CD1c-positive myeloid dendritic cell (primary cell): ENCODE measurements at regions not wholly inside any gene's neighbourhood (a gene's known extent, or its start where the extent isn't known, plus 50 kb on each side); places are given as distances from the start of the nearest gene placed in this dataset.

ENCODE experiments used
- DNase-seq: peaks from one replicate; pipeline ENCODE4 v3.0.0-alpha.2; 2016; ENCODE audit errors: extremely low spot score

DNA sequence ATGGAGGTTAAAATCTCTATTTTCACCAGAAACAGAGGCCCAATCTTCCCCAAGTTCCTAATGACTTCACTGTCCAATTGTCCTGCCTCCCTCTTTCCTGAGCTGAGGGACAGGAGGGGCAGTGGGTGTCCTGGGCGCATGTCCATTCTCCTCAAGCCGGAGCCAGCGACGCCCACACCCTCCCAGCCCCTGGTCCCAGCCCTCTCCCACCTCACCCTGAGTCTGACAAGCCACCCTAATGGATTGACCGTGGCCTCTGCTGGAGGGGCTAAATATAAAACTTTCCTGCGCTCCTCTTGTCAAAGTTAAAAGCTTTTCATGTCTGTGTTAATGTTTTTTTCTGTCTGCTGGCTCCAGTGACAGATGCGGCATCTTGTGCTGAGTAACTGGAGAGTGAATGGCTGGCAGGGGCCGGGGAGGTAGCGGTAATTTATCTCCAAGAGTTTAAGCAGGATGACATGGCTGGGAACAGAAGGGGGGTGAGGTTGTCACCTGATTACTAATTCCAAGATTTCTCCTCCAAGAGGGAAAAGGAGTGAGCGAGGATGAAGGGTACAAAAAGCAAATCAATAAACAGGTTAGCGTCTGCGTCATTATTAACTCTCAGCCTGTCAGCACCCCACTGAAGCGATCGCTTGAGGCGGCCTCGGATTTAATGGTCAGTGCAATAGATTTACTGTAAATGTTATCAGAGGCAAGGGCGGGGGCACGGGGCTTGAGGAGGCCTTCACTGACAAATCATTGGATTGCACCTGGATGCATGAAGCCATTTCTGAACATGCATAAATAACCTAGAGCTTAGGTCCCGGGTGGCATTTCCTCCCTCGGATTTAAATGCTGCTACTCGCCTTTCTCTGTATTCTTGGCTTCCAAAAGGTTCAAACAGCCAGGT, 118.1 kb upstream of the MAFB start:
- DNase-seq = no peak

DNA sequence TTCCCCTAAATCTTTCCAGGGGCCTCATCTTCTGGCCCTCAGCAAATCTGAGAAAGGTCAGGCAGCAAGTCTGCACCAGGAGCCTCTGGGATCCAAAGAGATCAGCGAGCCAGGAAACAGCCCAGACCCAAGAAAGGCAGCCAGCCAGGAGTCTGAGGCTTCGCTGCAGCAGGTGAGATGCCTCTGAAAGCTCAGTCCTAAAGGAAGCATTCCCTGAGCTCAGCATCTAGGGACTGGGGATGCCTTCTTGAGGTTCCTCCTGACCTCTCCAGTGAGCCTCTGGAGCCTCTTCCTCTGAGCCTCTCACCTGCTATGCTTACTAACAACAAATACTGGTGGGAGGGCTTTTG, 118.8 kb upstream of the MAFB start:
- DNase-seq = no peak

DNA sequence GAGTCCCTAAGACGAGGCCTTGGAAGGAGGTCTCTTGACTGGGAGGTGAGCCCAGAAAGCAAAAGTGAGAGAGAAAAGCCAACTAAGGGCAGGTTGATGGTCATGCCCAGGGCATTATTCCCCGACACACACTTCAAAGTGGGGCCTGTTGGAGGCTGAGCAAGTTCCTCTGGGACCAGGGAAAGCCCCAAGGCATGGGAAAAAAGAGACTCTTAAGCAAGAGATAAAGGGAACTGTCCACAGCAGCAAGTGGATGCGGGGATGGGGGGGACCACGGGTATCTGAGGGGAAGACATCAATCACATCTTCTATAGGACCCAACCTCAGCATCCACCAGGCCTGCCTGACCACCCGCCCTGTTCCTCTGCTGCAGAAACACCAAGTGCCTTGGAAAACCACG, 119.9 kb upstream of the MAFB start:
- no peak for DNase-seq

DNA sequence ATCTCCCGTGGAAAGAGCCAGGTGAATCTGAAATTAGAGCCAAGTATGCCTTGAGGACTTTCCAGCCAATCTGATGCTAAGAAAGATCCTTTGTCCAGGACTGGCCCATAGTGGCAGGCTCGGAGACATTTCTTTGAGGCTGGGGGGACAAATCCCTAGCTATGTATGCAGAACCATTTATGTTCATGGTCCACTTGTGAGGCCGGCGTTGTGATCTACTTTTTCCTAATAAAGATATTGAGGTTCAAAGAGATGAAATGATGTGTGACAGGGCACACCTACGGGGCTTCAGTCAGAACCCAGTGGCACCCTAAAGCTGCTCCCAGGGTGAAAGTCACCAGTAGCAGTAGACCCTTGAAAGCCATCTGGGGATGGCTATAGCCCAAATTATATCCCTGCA, 120.3 kb upstream of the MAFB start:
- DNase-seq = no peak

DNA sequence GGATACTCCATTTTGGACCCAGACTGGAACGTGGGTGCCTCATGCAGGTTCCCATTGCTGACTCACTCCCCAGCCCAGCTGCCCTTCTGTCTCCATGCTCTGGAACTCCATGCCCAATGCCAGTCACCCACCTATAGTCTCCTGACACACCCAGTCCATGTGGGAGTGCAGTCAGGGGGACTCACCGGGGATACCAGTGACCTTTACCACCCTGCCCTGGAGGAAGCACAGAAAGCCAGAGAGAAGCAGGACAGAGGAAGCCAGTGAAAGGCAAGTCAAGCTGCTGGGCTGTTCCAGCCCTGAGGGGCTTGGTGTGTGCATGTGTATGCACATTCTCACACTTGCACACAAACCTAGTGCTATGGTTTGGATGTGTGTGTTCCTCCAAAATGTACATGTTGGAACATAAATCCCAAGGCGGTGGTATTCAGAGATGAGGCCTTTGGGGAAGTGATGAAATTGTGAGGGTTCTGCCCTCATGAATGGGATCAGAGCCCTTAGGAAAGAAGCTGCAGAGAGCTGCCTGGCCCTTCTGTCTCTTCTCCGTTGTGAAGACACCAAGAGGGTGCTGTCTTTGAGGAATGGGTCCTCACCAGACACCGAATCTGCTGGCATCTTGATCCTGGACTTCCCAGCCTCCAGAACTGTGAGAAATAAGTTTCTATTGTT, 121.4 kb upstream of the MAFB start:
- DNase-seq = peak; percentile 29

DNA sequence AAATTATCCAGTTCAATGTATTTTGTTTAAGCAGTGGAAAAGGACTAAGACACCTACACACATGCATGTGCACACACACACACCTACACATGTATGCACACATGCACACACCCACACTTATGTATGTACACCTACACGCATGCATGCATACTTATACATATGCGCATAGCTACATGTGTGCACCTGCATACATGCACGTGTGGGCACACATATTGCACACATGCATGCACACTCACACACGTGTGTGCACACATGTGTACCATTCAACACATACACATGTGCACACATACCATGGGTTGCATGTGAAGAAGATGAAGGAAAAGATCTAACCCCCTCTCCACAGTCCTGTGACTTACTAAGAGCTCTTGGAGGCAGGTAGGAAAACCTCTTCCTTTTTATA, 122.0 kb upstream of the MAFB start:
- no peak for DNase-seq

DNA sequence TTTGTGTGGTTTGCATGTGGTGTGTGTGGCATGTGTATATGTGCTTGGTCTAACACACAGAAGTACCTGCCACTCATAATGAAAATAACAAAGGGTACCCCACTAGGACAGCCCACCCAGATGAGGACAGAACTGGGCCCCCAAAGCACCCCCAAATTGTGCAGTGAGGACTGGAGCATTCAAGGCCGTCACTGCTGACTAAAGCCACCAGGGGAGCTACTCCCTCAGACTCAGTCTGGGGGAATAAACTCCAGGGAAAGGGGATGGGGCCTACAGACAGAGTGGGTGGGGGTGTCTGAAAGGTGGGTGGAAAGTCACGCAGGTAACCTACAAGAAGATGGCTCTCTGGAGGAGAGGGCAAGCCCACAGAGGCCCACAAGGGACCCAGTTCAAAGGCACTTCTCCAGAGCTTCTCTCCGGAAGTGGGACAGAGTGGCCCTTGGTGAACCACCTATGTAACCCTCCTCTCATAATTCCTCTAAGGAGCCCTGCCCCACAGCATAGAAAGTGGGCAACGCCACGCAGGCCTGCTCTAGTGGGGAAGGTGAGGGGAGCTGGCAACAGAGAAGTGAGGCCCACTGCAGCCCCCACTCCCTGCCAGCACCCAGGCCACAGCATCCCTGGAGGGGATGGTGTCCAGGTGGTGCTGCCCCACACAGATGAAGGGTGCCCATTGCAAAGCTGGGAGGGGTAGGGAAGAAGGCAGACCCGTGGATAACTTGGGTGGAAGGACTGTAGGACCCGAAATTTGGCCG, 122.8 kb upstream of the MAFB start:
- no peak for DNase-seq

DNA sequence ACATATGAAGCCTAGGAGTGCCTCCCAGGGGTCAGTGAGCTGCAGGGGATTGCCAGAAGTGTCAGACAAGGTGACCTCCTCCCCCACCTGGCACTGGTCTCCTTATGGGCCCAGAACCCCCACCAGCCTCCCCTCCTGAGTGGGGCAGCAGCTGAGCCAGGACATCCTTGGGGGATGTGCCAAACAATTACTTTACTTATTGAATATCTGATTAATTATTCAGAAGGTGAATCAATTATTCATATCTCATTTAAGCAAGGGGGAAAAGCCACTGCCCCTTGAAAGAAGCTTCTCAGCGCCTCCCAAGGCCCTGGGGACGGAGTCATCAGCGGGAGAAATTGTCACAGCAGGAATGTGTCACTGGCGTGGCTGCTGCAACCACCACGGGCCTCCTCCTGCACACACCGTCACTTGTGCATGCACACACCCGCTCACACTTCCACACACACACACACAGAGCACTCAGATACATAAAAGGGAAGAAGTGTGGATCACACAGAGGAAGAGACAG, 123.4 kb upstream of the MAFB start:
- no peak for DNase-seq

DNA sequence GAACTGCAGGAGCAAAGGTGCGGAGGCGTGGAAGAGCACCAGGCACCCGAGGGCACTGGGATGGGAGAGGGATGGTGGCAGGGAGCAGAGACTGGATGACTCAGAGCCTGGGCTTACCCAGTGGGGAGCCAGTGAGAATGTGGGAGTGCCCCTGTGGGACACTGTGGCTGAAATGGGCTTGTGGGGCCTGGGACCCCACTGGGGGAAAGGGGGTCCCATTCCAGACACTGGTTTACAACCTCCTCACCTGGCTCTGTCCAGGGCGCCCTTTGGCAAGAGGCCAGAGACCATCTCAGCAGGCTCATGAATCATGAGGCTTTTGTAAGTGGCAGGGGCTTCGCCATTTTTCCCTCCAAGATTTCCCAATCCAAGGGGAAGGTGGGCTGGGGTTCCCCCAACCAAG, 124.0 kb upstream of the MAFB start:
- no peak for DNase-seq

DNA sequence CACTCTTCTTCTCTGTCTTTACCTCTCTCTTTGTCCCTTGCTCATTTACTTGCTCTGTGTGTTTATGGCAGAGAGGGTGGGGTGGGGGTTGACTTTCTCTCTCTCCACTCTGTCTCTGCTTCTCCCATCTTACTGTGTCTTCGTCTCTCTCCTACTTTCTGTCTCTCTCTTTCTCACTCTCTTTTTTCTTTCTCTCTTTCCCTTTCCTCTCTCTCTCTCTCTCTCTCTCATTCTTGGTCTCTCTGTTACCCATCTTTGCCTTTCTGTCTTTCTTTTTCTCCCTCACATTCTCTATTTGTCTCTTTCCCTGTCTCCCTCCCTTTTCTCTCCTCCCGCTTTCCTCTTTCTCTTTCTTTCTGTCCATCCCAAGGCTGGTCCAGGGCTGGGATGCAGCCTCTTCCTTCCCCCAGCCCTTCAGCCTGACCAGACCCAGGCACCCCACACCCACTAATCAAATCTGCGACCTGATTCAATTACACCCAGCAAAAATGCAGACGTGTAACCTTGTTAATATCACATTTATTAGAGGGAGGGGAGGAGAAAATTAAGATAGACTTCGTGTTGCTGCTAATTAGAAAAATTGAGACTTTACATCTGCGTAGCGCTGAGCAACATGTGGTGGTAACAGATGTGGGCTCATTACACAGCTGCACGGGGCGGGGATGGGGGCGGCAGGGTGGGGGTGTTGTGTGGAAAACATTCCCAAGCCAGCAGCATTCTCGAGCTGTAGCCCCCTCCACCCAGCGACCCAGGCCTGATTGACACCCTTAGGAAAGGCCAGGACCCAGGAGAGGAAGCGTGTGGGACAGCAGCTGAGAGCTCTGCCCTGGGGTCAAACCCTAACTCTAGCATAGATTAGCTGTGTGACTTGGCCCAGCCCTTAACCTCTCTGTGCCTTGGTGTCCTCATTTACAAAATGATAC, 124.9 kb upstream of the MAFB start:
- DNase-seq = no peak

DNA sequence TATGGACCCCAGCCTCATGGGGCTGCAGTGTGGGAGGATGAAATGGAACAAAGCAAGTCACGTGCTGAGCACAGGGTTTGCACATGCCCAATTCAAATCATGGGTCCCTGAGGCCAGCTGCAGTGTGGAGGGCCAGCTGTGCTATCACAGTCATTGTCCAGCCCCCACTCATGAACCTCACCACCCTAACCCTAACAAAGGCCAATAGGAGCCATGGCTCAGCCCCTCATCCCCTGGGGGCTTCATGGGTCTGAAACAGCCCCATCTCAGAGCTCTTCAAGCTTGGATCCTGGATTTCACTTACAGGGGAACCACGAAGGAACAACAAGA, 125.6 kb upstream of the MAFB start:
- DNase-seq = no peak

DNA sequence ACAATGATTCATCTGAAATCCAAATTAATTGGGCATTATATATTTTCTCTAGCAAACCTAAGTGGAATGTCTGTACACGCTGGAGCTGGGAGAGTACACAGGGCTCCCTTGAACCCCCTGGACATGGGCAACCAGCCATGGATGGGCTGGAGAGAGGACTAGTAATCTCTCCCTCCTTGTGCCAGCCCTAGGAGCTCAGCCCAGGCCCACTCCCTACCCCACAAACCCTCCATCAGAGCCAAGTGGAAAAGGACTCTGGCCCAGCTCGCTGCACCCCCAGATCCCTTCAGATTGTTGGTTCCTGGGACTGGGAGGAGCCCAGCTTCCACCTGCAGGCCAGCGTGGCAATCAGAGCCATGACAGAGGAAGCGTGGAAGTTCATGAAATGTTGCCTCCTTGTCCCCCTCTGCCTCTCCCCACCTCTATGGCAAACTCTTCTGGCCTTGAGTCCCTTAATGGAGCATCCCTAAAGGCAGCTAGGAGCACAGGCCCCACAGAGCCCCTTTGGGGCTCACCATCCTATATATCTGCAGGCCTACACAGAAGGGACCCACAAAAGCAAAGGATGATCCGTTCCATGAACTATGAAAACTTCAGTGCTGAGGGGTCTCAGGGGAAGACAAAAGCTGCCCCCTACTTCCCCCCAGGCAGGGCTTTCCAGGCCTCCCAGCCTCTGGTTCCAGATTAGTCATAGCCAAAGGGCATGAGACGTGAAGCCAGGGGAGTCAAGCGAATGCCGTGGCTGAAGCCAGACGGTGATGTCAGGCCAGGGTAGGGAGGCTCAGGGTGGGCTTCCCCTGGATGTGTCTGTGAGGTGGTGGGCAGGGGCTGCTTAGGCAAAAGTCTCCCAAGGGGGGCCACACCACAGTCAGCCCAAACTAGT, 126.4 kb upstream of the MAFB start:
- no peak for DNase-seq

DNA sequence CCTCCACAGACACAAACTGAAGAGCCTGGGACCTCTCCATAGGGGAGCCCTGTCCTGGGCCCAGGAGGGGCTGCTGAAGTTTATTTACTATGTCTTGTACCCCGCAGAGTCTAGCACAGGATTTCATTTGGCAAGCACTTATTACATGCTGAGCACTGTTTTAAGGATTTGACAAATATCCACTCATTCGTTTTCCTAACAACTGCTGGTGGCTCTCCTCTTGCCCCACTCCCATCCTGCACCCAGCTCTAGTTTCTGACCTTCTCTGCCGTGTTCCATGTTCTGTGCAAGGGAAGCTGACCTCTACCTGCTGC, 127.0 kb upstream of the MAFB start:
- DNase-seq = no peak

DNA sequence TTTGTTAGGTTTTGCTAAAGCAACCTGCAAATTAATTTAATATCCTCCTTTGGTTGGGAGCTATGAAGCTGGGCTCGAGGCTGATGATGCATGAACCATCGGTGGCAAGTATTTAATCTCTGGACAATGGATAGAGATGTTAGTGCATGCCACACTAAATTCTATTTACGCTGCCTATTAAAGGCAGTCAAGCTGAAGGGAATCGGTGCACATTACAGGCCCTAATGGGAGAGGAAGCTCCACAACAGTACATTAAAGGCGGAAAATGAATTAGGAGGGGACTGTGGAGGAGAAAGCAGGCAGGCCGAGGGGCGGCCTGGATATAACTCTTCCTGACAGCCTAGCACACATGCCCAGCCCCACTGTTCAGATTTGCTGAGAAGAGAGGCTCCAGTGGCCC, 132.4 kb upstream of the MAFB start:
- DNase-seq = no peak

DNA sequence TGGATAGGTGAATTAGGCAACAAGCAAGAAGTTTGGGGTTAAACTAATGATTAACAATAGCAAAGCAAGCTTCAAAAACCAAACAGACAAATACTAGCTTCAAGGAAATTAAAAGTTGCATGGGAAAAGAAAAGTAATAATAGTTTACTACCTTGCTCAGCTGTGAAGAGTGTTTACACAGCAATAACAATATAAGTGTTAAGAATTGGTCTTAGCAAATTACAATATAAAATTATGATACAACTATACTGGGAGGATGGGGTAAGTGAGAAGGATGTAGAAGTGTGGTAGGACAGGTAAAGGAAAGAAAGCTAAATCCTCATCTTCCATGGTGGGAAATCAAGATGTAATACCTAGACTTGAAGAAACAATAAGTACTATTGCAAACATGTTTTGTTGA, 137.7 kb upstream of the MAFB start:
- no peak for DNase-seq

DNA sequence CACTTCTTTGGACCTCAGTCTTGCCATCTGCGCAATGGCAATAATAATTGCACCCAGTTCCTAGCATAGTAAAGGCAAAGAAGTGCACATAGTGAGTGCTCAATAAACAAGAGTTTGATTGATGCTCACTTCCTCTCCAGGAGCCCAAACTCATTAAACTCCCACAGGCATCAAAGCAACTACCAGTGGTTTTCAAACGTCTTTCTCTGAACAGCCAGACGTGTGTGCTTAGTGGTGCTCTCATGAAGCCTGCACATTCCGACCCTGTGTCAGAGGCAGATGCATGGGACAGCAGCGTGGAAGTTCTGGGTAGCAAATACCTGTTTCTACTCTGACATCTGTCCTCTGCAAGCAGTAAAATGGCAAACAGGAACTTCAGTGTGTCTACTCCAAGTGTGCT, 146.3 kb upstream of the MAFB start:
- no peak for DNase-seq

DNA sequence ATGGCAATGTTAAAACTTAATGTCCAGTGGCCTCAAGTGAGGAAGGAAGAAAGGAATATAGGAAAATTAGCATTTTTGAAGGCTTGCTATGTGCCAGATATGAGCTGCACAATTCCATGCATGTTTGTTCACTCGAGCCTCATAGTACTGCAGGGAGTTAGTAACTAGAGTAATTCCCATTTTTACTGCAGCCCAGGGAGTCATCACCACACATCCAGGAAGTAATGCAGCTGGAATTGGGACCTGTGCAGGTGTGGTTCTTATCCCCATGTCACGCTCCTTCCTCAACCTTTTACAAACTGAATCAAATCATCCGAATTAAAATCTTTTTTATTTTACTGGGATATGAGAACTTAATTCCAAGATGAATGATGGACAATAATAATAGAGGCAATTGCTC, 149.5 kb upstream of the MAFB start:
- no peak for DNase-seq

DNA sequence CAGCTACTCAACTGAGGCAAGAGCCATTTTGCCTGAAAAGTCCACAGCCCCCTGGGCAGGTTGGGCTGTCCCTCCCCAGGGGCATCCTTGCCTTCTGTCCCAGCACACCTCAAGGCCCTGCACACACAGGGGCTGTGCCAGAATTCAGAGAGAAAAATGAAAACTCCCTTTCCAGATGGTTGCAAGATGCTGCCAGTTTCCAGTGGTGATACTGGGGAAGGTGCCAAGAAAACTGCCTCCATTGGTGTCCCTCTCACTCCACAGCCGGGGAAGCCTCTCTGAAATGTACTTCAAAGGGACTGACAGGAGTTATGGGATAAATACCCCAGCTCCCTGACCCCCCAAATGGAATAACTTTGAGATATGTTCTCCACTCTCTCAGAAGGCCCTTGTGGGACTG, 154.2 kb upstream of the MAFB start:
- DNase-seq = no peak

DNA sequence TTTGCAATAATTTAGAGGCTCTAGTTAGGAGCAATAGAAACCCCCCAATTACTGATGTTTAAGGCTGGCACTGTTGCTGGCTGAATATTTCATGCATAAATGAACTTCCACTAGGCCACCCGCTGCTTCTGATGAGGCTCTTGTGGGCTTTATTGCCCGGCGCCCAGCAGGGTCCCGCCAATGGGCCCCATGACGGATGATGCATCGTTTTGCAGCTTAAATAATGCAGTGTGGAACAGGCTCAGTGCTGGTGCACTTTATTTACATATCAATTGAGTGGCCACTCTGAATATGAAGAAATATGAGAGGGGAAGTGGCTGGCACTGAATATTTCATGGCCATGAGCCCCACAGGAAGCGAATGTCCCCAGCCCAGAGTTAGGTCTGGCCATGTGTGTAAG, 155.3 kb upstream of the MAFB start:
- no peak for DNase-seq

DNA sequence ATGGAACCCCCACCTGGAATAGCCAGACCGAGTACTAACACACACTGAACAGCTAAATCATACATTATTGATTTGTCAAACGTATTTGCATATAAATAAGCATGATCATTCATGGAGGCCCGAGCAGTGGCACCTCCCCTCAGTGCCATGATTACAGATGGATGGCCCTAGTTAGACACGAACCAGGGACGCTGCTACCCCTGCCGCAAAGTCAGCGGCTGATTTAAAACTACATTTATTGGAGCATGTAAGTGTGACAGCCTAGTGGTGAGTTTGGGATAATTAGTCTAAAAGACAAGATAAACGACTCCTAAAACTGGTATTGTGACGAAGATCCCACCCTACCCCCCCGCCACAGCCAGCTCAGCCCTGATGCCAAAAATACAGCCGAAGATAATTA, 159.1 kb upstream of the MAFB start:
- no peak for DNase-seq

DNA sequence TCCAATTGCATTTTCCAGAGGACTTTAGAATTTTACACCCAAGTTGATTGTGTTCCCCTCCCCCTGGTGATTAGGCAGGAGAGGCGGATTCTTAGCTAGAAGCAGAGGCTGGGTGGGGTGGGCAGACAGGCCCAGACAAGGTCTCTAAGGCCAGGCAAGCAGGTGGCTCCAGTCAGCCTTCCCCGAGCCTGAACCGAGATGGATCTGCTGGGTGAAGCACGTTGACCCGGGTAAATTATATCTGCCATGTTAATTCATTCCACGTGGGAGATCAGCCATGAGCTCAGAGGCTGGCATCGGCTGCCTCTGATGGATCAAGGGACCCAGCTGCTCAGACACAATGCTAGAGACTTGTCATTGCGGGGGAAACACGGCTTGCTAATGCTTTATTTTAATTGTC, 159.5 kb upstream of the MAFB start:
- no peak for DNase-seq
